HG03103 (cell line): ENCODE measurements at regions not wholly inside any gene's neighbourhood (a gene's known extent, or its start where the extent isn't known, plus 50 kb on each side); places are given as distances from the start of the nearest gene placed in this dataset.

ENCODE experiments used
- ATAC-seq: cut with Tn5 transposase; IDR thresholded peaks from one replicate; pipeline ENCODE4 v1.9.1; 2021; ENCODE audit warnings: low read depth; ENCODE audit not compliant: unreplicated experiment

DNA sequence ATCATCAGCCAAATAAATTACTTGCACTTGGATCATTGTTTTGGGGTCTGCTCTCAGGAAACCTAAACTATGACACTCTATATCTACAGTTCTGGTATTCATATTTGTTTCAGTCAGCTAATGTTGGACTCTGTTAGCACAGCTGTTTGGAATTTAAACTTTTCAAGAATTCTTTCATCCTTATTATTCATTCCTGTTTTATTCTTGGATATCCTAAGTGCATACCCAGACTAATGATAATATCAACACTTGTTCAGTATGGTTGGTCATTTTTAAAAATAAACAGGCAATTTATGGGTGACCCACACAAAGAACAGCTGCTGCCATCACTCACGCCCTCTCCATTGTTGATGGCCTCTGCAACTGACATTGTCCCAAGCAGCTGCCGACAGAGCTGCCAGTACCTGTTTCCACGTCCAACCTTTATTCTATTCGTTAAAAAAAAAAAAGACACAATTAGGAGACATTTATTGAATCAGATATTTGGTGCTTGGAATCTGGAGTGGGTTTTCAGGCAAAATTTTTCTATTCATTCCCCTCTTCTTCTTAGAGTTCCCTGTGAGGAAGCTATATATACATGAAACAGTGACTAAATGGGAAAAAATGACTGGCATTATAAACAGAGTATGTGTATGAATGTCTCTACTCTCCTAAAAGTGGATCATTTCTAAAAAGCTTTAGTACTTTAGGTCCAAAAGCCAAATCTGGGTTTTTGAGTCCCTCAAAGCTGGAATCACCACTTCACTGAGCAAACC is 252.1 kb upstream of the NAV3 start:
- ATAC-seq = no peak

DNA sequence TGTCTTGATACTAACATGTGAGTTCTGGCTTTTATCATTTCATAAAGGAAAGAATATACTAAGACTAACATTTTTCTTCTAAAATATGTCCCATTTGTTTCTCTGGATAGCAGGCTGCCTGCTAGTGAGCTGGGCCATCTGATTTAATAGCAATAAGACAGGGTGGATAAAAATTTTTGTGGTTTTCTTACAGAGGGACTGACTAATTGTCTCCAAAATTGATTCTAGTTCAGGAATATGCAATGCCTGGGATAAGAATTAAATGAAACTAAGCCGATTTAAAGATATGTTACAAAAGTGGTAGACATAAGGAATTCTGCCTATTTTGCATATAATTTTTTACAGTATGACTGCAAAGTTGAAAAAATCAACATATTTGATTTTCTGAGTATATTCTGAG is 252.9 kb upstream of the NAV3 start:
- no peak for ATAC-seq

DNA sequence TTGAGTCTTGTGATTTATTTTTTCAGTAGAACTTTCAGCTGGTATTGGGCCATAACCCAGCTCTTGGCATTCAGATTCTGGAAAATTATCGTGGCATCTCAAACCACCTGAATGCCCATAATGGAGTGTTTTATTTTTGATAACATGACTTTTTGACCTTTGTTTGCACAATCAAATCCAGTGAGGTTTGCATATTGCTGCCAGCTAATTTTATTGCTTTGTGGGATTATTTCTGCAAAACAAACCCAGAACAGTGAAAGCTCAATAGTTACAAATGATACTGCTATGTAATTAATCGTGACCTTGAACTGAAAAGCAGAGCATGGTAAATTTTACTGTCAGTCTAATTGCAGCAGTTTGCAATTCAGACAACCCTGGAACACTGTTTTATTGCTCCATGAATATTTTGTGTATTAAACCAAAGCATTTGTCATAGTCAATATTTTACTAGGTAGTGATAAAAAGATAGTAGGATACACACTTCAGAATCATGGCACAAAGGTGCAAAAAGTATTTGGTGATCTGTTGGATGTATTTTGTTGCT is 255.2 kb upstream of the NAV3 start:
- no peak for ATAC-seq

DNA sequence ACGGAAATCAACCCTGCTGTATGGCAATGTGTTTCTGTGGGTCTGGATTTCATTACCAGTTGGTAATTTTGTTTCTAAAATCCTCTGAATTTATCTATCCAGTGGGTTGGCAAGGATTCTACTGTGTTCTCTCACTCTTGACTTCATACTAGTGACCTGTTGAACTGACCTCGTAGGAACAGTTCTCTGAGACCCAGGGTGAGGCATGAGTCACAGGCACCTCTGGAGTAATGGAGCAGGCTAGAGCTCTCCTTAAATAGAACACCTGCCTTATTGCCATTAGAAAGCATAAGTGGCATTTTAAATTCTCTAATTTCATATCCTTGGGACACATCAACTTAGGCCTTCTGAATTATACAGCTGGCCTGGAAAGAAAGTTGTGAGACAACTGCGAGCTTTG is 258.3 kb upstream of the NAV3 start:
- ATAC-seq = no peak

DNA sequence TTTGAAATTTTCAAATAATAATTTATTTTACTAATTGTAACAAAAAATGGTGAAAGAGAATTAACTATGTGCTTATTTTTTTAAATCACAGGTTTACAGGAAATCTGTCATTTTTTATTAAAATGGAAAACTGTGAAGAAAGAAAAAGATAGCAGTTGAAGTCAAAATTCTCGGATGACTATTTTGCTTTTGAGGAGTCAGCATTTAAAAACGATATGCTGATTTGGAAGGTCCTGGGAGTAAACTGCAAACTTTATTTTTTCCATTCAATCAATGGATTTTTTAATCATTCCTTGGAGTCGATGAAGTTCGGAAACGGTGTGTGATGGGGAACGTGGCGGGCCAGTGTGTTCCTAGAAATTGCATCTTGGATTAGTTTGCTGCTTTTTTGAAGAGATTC is 258.9 kb upstream of the NAV3 start:
- ATAC-seq = no peak

DNA sequence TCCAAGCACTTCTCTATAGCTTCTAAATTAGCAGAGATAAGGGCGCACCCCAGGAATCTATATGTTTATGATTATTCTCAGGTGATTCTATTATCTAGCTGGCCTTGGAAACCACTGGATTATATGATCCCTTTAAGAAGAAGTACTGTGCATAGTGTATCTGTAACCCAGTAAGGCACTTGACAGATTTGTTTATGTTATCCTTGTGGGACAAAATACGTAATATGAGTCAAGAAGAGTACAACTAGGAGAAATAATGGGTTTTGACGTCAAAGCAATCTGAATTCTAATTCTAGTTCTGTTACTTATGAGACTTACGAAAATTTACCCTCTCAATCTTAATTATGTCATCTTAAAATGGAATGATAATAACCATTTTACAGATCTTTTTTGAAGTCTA is 259.6 kb upstream of the NAV3 start:
- ATAC-seq = no peak

DNA sequence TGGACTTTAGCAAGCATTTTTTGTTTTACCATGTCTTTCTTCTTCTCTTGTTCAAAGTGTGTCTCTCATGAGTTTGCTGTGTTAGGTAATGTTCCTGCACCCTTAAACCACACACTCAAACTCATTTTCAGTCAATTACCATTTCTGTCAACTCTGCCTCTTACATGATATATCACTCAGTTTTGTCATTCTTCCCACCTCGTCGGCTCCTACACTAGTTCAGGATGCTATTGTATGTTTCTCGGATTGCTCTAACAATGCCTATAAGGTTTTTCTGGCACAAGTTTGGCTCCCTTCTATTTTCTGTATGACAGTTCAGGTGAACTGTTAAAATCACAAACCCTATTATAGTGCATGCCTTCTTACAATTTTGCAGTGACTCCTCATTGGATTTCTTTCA is 260.8 kb upstream of the NAV3 start:
- ATAC-seq = no peak

DNA sequence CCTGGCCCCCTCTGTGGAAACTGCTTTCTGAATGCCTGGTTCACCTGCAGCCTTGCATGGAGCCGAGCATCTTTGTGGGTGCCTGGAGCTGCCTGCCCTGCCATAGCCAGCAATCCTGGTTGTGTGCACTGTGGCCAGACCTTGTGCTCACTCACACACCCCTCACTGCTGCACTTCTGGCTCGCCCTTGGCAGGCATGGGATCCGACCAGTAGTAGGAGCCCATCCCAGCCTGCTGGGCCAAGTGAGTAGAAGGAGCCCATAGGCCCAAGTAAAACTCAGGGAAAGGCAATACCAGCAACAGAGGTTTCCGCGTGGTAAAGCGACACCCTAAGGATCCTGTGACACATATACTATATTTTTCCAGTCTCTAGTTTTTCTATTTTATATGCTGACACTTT is 270.0 kb upstream of the NAV3 start:
- no peak for ATAC-seq

DNA sequence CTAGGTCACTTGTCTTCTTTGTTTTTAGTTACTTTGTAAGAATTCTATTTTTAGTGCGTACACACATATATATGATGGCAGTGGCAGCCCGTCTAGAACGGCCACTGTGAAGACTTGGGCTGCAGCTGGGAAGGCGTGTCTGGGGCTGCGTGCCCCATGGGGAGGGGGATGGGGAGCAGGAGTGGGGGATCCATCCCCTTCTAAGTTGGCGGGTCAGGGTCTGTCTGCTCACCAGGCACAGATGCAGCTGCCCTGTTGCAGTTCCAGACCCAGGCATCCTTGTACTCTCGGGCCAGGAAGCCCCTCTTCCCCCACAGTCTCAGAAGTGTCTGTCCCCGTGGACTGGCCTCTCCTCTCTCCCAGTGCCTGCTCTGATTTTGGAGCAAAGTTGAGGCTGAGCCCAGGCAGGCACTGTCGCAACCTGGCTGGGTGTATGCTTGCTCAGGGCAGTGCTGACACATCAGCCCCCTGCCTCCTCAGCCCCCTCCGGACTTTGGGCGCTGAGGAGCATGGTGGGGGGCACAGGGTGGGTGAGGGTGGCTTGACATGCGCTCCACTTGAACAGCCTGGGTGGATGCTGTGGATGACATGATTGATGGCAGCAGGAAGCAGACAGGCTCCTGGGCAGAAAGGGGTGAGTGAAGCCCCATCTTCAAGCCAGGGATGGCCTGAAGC is 271.2 kb upstream of the NAV3 start:
- no peak for ATAC-seq

DNA sequence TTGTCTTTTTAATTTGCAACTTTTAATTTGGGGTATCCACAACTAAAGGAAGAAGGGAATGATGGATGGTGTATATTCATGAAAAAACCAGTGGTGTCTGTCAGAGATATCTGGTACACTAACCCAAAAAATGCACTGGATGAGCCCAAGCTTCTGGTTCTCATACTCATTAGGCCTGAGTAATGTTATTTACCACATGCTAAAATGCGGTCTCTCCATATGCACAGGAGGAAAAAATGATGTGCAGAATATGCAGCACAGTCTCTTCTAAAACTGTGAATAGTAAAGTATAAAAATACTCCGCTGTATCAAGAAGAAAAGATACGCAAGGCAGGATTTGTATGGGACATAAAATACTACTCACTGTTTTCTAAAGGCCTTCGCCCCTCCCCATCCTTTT is 275.6 kb upstream of the NAV3 start:
- no peak for ATAC-seq

DNA sequence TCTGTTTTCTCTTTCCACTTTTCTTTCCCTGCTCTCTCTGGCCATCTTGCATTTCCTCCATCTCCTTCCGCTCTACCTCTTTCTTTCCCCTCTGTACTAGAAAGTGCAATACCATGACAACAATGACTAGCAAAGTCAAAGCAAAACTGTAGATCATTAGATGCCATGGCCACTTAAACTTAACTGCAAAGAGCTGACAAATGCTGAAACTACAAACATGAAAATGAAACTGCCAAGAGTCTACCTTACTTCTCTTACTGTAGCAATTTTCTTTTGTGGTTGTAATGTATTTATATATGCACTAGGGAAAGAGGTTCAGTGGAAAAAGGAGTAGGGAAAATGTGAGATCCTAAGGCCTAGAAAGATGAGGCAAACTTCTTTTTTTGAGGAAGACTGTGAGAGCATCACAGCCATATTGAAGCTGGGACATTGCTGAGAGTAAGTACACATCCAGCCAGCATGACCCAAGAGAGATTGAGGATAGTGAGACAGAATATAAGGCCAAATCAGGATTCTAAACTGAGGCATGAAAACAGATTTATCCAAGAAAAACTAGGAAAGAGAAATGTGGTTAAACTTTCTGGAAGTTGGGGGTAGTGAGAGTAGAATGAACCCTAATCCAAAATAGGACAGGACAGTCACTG is 276.6 kb upstream of the NAV3 start:
- ATAC-seq = peak; percentile 99

DNA sequence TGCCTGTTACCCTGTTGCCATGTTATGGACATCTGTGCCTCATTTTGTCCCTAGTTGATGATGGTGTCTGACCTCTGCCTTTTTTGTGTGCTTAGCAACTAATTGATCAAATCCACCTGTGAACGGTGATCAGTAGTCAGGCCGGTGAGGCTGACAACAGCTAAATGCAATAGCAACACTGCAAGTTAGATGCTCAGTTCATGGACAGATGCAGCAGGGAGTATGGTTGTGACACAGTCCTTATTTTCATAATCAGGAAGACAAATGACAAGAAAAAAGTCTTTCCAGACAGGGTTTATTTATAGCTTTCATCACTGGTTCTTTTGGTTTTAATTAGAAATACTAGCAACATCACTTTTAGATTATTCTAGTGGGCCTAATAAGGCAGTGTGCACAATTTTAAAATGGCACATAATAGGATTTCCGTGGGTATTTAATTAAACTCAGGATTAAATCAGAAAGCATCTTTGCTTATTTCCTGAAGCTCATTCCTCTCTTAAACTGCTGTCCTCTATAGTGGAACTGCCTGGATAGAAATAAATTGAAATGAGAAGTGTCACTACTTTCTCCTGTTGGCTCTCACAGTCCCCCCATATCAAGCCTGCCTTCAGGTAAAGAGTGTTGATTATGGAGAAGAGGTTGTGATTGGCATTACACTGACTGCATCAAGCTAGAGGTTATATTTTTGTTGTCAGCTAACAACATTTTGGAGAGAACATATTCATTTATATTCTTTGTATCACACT is 281.1 kb upstream of the NAV3 start:
- ATAC-seq = no peak

DNA sequence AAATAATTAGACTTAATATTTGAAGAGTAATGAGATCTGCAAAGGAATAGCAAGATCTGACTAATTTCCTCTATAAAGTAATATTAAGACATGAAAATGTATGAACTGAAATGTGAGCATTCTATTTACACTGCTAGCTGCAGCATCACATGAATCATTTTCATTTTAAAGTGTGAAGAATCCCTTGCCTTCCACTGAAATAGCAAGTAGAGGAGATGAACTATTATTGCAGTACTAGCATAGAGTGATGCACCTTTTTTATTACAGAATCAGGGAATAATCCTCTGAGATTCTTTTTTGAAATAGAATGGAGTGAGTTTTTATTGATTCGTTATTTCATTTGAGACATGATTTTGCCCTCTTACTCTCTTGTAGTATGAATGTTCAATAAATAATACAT is 281.9 kb upstream of the NAV3 start:
- no peak for ATAC-seq

DNA sequence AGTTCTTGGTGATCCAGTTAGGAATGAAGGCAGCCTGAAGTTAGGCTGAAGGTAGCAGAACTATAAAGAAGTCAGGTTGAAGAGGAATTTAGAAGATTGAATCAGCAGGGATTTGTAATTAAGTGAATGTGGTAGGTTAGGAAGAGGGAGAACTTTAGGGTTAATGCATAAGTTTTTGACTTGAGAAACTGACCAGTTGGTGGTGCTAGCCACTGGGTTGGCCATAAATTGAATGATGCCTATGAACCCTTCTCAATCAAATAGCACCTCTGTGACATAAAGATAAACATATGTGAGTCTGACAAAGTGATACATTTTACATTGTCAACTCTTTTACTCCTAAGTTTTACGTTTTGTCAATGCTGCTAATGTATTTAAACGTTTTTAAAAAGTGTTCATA is 290.6 kb upstream of the NAV3 start:
- ATAC-seq = no peak

DNA sequence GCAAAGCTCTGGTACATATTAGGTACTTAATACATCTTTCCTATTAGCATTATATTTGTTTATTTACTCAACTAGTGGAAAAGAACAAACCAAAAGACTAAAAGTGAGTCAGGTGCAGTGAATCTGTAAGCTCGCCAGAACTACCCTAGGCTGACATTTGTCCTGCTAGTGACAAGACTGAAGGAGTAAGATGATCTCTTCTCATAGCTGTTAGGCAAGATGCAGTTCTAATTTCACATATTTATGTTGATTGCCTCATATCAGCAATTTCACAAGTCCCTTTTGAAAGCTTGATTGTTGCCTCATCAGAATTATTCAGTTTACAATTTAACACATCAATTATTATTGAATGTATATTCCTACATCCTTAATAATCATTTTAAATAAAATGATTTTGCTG is 293.0 kb upstream of the NAV3 start:
- no peak for ATAC-seq

DNA sequence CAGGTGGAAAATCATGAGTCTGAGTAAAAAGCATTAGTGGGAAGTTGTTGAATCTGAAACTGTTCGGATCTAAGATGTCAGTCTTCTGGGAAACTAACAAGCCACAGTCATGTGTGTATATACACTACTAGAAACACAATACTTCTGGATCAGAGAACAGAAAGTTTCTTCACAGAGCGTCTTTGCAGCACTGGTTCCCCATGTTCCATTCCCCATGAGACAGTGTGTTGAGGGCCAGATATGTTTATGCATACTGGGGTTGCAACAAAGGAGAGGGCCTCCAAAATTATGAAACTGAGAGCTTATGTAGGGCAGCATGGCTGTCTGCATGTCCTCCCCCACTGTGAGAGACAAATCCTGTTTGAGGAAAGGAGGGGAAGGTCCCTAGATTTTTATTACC is 295.0 kb upstream of the NAV3 start:
- no peak for ATAC-seq

DNA sequence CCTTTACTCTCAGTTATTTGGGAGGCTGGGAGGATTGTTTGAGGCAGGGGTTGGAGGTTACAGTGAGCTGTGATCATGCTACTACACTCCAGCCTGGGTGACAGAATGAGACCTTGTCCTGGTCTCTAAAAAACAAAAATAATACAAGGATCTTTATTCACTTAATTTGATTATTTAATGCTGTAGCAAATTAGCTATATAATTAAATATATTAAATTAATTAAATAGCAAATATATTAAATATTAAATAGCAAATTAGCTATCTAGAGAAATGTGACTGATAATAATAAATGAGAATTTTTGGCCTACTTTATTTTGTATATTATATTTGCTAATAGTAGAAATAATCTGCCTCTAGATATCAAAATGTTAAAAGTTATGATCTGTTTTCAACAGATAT is 298.8 kb upstream of the NAV3 start:
- no peak for ATAC-seq

DNA sequence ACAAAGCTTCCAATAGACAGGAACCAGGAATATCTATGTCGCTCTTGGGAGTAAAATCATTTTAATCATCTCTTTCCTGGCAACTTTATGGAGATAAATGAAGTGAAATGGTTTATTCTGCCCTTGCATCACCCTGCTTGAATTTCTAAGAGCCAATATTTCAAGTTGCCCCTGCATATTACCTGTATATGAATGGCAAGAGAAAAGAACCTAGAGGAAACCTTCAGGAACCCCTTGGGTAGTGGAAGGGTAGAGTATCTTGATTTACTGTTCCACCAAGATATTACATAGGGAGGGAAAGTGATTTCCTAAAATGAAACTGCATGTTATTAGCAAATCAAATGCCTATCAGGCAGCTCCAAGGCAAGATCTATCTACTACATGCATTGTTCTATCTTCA is 308.4 kb upstream of the NAV3 start:
- ATAC-seq = no peak

DNA sequence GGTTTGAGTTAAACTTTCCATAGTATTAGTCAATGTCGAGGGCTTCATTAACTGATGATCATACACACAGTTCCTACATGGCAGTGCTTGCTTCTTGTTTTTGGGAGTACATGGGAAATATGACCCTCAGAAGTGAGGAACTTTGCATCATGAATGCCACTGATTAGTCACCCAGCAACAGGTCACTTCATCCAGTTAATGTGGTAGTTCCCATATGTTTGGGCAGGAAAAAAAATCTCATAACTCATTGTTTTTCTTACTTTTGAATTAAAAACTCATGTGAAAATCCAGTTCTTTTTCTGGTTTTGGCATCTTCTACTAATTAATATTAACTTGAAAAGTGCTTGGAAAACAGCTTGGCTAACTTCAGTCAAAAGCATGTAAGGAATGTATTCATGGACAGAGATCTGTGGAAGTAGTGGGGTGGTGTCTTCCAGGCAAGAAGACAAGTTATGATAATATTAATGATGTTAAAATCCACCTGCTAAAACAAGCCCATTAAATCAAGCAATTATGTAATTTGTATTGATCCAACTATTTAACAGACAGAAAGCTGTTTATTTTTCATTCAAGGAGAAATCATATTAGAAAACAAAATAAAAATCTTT is 309.1 kb upstream of the NAV3 start:
- no peak for ATAC-seq

DNA sequence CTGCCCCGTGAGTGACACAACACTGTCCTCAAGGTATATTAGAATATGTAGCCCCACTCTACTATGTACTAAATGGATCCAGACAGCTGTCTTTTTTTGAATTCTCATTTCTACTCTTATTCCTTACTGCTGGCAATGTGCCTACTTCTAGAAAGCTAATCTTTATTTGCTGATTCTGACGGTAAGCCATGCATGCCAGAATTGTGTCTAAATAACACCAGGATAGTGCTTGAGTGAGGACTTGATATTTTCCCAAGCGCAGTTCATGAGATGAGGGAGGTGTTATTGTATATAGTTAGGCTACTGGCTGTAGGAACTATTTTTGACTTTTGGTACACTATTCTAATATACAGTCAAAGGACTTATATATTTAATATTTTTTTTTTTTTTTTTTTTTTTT is 316.2 kb upstream of the NAV3 start:
- no peak for ATAC-seq

DNA sequence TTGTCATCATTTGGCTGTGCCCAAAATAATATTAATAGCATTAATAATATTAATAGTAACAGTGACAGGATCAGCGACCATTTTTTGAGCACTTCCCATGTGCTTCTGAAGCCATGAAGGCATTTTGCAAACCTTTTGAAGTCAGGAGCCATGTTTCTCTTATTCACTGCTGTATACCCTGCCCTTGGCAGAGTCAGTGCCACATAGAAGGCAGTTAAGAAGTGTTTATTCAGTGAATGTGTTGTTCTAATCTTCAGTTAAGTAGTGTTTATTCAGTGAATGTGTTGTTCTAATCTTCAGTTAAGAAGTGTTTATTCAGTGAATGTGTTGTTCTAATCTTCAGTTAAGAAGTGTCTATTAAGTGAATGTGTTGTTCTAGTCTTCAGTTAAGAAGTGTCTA is 319.7 kb upstream of the NAV3 start:
- no peak for ATAC-seq
